ENCODE measurements at regions not wholly inside any gene's neighbourhood (a gene's known extent, or its start where the extent isn't known, plus 50 kb on each side); places are given as distances from the start of the nearest gene placed in this dataset.

- no peak for TF ChIP-seq CTCF (IDR thresholded peaks at IDR 0.05)
- no peak for TF ChIP-seq EZH2 (IDR thresholded peaks at IDR 0.05; ENCODE audit: borderline replicate concordance, insufficient read depth, low read depth, low read length, poor library complexity, severe bottlenecking)
Measured at GRCh38 chr12:59040656-59041055, 120.4 kb upstream of the LRIG3 start.

All from B cell (primary cell).